K562 (cell line): ENCODE measurements at regions not wholly inside any gene's neighbourhood (a gene's known extent, or its start where the extent isn't known, plus 50 kb on each side); places are given as distances from the start of the nearest gene placed in this dataset.

Experiments used
- ATAC-seq: fragments of 200-7000 bp; cut with Tn5 transposase; 3 replicates; pipeline ENCODE4 v1.9.1; 2020; ENCODE audit warnings: moderate library complexity
- BruUV-seq: library from RNA; stranded (reverse); fragments of 400-500 nt; replicated peaks from 2 replicates; lab custom pipeline; 2021; lab: Mats Ljungman, UMichigan
- CTCF ChIA-PET: fragments of 300-600 bp; formaldehyde crosslinking; extraction: SDS; loops from one replicate; lab custom pipeline; 2021; ENCODE audit warnings: low intra/inter-chr PET ratio; lab: Yijun Ruan, JAX
- POLR2A ChIA-PET: fragments of 300-600, 350-650 bp; sonication (Branson Sonifier 250); formaldehyde crosslinking; extraction: SDS; loops from one replicate; lab custom pipeline; 2021; ENCODE audit warnings: antibody characterized with exemption, inconsistent platforms; lab: Yijun Ruan, JAX
- DNase-seq, 4 experiments: peaks; one replicate each; pipeline versions ENCODE4 v3.0.0 to v3.0.0-alpha.2; 2011 to 2018; ENCODE audit warnings: low spot score in 3 of 4, mixed read lengths in 3 of 4; ENCODE audit errors: extremely low read depth in 1 of 4
- FAIRE-seq: peaks from 2 replicates; lab custom pipeline; 2011; peaks lifted over from hg19 to GRCh38; lab: Jason Lieb, UNC
- H2AFZ ChIP-seq: 2 replicates; pipeline ENCODE4 v1.6.0; 2011; ENCODE audit warnings: low read depth, low read length, control low read depth, inconsistent platforms
- H3K27ac ChIP-seq: fragments of 200-600 bp; 3 replicates; pipeline ENCODE4 v1.8.0; 2011; ENCODE audit warnings: low read depth, mild to moderate bottlenecking, control low read depth, inconsistent platforms, low read length, moderate library complexity, mixed read lengths; ENCODE audit errors: extremely low read depth
- H3K27me3 ChIP-seq, 2 experiments: fragments of 300-600 bp in 1 of 2; 2 replicates in 1 of 2; 3 replicates in 1 of 2; pipeline versions ENCODE4 v1.6.0 to v1.8.0; 2011; ENCODE audit warnings: inconsistent platforms in 2 of 2, low read length in 2 of 2, mild to moderate bottlenecking in 1 of 2, mixed read lengths in 1 of 2, moderate library complexity in 1 of 2; ENCODE audit not compliant: control insufficient read depth in 2 of 2, insufficient read depth in 2 of 2
- H3K36me3 ChIP-seq: fragments of 300-600 bp; 3 replicates; pipeline ENCODE4 v1.8.0; 2011; ENCODE audit warnings: mild to moderate bottlenecking, low read length, inconsistent platforms; ENCODE audit not compliant: control insufficient read depth, insufficient read depth
- H3K4me1 ChIP-seq, 2 experiments: fragments of 200-600 bp in 1 of 2; replicated peaks in 1 of 2; 2 replicates in 1 of 2; 3 replicates in 1 of 2; pipeline versions ENCODE4 v1.5.1 to v1.8.0; 2011; ENCODE audit warnings: inconsistent platforms in 2 of 2, low read length in 2 of 2, mild to moderate bottlenecking in 1 of 2, mixed read lengths in 1 of 2, moderate library complexity in 1 of 2; ENCODE audit not compliant: control insufficient read depth in 2 of 2, insufficient read depth in 2 of 2
- H3K4me2 ChIP-seq: 2 replicates; pipeline ENCODE4 v1.6.1; 2011; ENCODE audit warnings: low read length, control low read depth, inconsistent platforms, mixed read lengths; ENCODE audit not compliant: insufficient read depth
- H3K4me3 ChIP-seq: fragments of 200-600 bp; sonication (generic), shearing (Covaris generic); 2 replicates; pipeline ENCODE4 v1.5.1; 2016; ENCODE audit warnings: control low read depth, inconsistent platforms
- H3K79me2 ChIP-seq: fragments of 200-600 bp; 3 replicates; pipeline ENCODE4 v1.8.0; 2011; ENCODE audit warnings: low read length, inconsistent platforms; ENCODE audit not compliant: control insufficient read depth, insufficient read depth
- H3K9ac ChIP-seq, 2 experiments: 2 replicates each; pipeline versions ENCODE4 v1.6.0 to v1.6.1; 2011; ENCODE audit warnings: low read depth in 2 of 2, low read length in 2 of 2, control low read depth in 1 of 2, inconsistent platforms in 1 of 2, mild to moderate bottlenecking in 1 of 2, mixed read lengths in 1 of 2; ENCODE audit not compliant: insufficient read depth in 1 of 2
- H3K9me1 ChIP-seq: one replicate; pipeline ENCODE4 v1.6.0; 2011; ENCODE audit warnings: inconsistent platforms, mild to moderate bottlenecking, low read length, moderate library complexity; ENCODE audit not compliant: control insufficient read depth, insufficient read depth
- H3K9me3 ChIP-seq: replicated peaks from 2 replicates; pipeline ENCODE4 v1.5.1; 2011; ENCODE audit warnings: low read depth, low read length, inconsistent platforms; ENCODE audit not compliant: control insufficient read depth, insufficient read depth
- H4K20me1 ChIP-seq: replicated peaks from 2 replicates; pipeline ENCODE4 v1.6.1; 2011; ENCODE audit warnings: low read length, inconsistent platforms, mixed read lengths; ENCODE audit not compliant: control insufficient read depth, insufficient read depth
- CC2D1A ChIP-seq: fragments of 450-650 bp; IDR thresholded peaks from 2 replicates; pipeline ENCODE4 v1.6.1; 2017; ENCODE audit warnings: mild to moderate bottlenecking
- CHD2 ChIP-seq: IDR thresholded peaks from 2 replicates; pipeline ENCODE4 v1.6.1; 2011; ENCODE audit warnings: low read depth, low read length
- HDAC8 ChIP-seq: fragments of 450-650 bp; IDR thresholded peaks from 2 replicates; pipeline ENCODE4 v1.6.1; 2016; ENCODE audit warnings: mild to moderate bottlenecking, missing genetic modification characterization, moderate library complexity, missing compliant biosample characterization
- MXI1 ChIP-seq: IDR thresholded peaks from 2 replicates; pipeline ENCODE4 v1.6.1; 2011; ENCODE audit warnings: low read depth, mild to moderate bottlenecking, improper control_type of control experiment, low read length
- NELFE ChIP-seq: IDR thresholded peaks from 2 replicates; pipeline ENCODE4 v1.6.1; 2011; ENCODE audit warnings: mild to moderate bottlenecking; ENCODE audit not compliant: insufficient read depth, insufficient read length
- OTX1 ChIP-seq: fragments of 450-650 bp; formaldehyde crosslinking; IDR thresholded peaks from 2 replicates; pipeline ENCODE4 v1.4.0; 2022; ENCODE audit warnings: mild to moderate bottlenecking
- PCBP1 ChIP-seq: fragments of 200-400 bp; formaldehyde crosslinking; IDR thresholded peaks from 2 replicates; pipeline ENCODE4 v1.6.1; 2018; ENCODE audit warnings: mild to moderate bottlenecking, low read depth, low read length; ENCODE audit not compliant: poor library complexity, severe bottlenecking
- RBM17 ChIP-seq: fragments of 200-400 bp; formaldehyde crosslinking; IDR thresholded peaks from 2 replicates; pipeline ENCODE4 v1.6.1; 2017; ENCODE audit warnings: low read depth, mild to moderate bottlenecking, low read length, borderline replicate concordance
- SIN3B ChIP-seq: fragments of 450-650 bp; IDR thresholded peaks from 2 replicates; pipeline ENCODE4 v1.6.1; 2017; ENCODE audit warnings: low read depth, mild to moderate bottlenecking, moderate library complexity
- SP2 ChIP-seq: IDR thresholded peaks from 2 replicates; pipeline ENCODE4 v1.6.1; 2011; ENCODE audit warnings: mild to moderate bottlenecking, low read depth, low read length, moderate library complexity; ENCODE audit not compliant: poor library complexity, severe bottlenecking; ENCODE audit errors: extremely low read depth
- SRF ChIP-seq, 2 experiments: fragments of 250-450, 450-650 bp in 1 of 2; sonication (Bioruptor Pico) in 1 of 2; sonication (generic) in 1 of 2; formaldehyde crosslinking; IDR thresholded peaks; 2 replicates each; pipeline versions ENCODE4 v1.5.0 to v1.5.1; 2020 to 2022; ENCODE audit warnings: mild to moderate bottlenecking in 1 of 2, missing genetic modification reagents in 1 of 2
- SRSF1 ChIP-seq: fragments of 200-400 bp; formaldehyde crosslinking; IDR thresholded peaks from 2 replicates; pipeline ENCODE4 v1.6.1; 2017; ENCODE audit warnings: mild to moderate bottlenecking, low read depth, low read length, moderate library complexity
- ZNF165 ChIP-seq: fragments of 250-450 bp; sonication (Bioruptor Pico); IDR thresholded peaks from 2 replicates; pipeline ENCODE4 v1.4.0; 2020; ENCODE audit warnings: borderline replicate concordance
- ZNF717 ChIP-seq: fragments of 250-450 bp; sonication (Bioruptor Pico); IDR thresholded peaks from 2 replicates; pipeline ENCODE4 v1.5.0; 2021
- ZNF77 ChIP-seq: fragments of 250-450 bp; sonication (Bioruptor Pico); IDR thresholded peaks from 2 replicates; pipeline ENCODE4 v1.5.0; 2020
- WGBS: fragments of 100-300 bp; shearing (Covaris generic); methylation state at CpG from one replicate; pipeline ENCODE4 v1.1.6; 2016; ENCODE audit warnings: low coverage, mixed read lengths; ENCODE audit not compliant: insufficient coverage; ENCODE audit errors: missing lambda C conversion rate; 5-methylcytosine and 5-hydroxymethylcytosine counted together
- in situ Hi-C: fragments of 300-500 bp; cut with MboI; formaldehyde crosslinking; loops from 4 replicates; pipeline ENCODE4 v1.15.0; 2018; ENCODE audit warnings: inconsistent platforms, mixed read lengths
- intact Hi-C: fragments of 100-400 bp; cut with micrococcal nuclease; formaldehyde crosslinking; loops from 2 replicates; pipeline ENCODE4 v1.14.2; 2022
- TF ChIP-seq, protein P1 (sequence below): fragments of 450-650 bp; formaldehyde crosslinking; IDR thresholded peaks from 2 replicates; pipeline ENCODE4 v1.4.0; 2022; ENCODE audit warnings: missing genetic modification characterization
- TF ChIP-seq, protein P2 (sequence below), 3 experiments: IDR thresholded peaks in 2 of 3; conservative IDR thresholded peaks in 1 of 3; 2 replicates each; pipeline ENCODE4 v1.5.1; 2011 to 2012; ENCODE audit warnings: low read length in 3 of 3, mild to moderate bottlenecking in 3 of 3, control low read depth in 2 of 3, improper control_type of control experiment in 1 of 3, inconsistent platforms in 1 of 3, low read depth in 1 of 3, mixed read lengths in 1 of 3, moderate library complexity in 1 of 3; ENCODE audit not compliant: insufficient read depth in 2 of 3
- TF ChIP-seq, protein P3 (sequence below): fragments of 450-650 bp; conservative IDR thresholded peaks from 2 replicates; pipeline ENCODE4 v1.6.1; 2016; ENCODE audit warnings: missing genetic modification characterization, low read depth, mild to moderate bottlenecking, missing compliant biosample characterization, moderate library complexity

DNA sequence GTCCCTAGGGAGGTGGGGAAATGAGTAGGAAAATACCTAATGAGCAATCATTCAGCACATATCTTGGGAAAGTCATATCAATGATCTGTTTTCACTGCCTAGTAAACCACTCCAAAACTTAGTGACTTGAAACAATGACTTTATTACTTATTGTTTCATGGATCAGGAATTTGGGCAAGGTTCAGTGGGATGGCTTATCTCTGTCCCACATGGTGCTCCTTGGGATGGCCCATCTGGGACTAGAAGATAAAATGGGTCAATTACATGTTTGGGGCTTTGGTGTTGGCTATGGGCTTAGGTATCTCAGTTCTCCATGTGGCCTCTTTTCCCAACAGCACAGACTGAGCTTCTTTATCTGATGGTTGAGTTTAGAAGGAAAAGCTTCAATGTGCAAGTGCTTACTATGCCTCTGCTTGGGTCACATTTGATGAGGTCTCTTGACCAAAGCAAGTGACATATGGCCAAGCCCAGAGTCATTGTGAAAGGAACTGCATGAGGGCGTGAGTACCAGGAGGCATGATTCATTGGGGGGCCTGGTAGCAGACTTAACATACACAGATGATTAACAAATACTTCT is 218.1 kb upstream of the TNP1 start:
- POLR2A ChIA-PET, result interaction anchor here (1.2 to 1.6 kb wide), 2 partner anchors 12 to 13 kb away, joined by 5 to 6 read pairs; no protein-coding TSS in a partner anchor
- Histone ChIP-seq H3K79me2 (no peaks in the 10 kb centered on the region), H3K27me3 (no peaks in the 10 kb centered on the region), H3K36me3 (no peaks in the 10 kb centered on the region), H3K9me1 (peaks cover 3% of the 10 kb centered on the region), H3K4me2 (0 out of 2 replicates have a peak overlapping the region, but pooled peaks have one; percentile 6), H3K27ac (peak overlapping the region; percentile 52; the same call in 1 of the 3 replicates), H3K4me1 (peaks cover 14 to 39% of the 10 kb centered on the region in 2 experiments), H3K4me3 (no peak overlapping the region), H2AFZ (no peak overlapping the region), H3K9me3 (no peaks in the 10 kb centered on the region; the same call in 1 of the 2 replicates), H3K9ac (no peak overlapping the region), H4K20me1 (no peaks in the 10 kb centered on the region)
- in situ Hi-C loops (no loop called here), intact Hi-C loops (loop anchor here (1.0 kb wide), 1 partner anchor 12 kb away; no protein-coding TSS in a partner anchor)
- peak; percentile 82 for FAIRE-seq
- ATAC-seq, result peak; percentile 76
- CTCF ChIA-PET, result no interaction called here
- 0% methylated on average over 1 of the region's 1 CpG for WGBS
- no TSS peak for BruUV-seq
- peak; percentile 23 to 79 (median 50) for DNase-seq
- TF ChIP-seq RBM17, result no peak
- TF ChIP-seq SRF (CRISPR knock-in tag; IDR thresholded peaks at IDR 0.05), result 0 out of 4 replicates have a peak, but pooled peaks of 1 of the 2 experiments have one; percentile 16
- TF ChIP-seq, protein P1, sequence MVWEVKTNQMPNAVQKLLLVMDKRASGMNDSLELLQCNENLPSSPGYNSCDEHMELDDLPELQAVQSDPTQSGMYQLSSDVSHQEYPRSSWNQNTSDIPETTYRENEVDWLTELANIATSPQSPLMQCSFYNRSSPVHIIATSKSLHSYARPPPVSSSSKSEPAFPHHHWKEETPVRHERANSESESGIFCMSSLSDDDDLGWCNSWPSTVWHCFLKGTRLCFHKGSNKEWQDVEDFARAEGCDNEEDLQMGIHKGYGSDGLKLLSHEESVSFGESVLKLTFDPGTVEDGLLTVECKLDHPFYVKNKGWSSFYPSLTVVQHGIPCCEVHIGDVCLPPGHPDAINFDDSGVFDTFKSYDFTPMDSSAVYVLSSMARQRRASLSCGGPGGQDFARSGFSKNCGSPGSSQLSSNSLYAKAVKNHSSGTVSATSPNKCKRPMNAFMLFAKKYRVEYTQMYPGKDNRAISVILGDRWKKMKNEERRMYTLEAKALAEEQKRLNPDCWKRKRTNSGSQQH (CRISPR knock-in tag), result no peak
- TF ChIP-seq, protein P2, sequence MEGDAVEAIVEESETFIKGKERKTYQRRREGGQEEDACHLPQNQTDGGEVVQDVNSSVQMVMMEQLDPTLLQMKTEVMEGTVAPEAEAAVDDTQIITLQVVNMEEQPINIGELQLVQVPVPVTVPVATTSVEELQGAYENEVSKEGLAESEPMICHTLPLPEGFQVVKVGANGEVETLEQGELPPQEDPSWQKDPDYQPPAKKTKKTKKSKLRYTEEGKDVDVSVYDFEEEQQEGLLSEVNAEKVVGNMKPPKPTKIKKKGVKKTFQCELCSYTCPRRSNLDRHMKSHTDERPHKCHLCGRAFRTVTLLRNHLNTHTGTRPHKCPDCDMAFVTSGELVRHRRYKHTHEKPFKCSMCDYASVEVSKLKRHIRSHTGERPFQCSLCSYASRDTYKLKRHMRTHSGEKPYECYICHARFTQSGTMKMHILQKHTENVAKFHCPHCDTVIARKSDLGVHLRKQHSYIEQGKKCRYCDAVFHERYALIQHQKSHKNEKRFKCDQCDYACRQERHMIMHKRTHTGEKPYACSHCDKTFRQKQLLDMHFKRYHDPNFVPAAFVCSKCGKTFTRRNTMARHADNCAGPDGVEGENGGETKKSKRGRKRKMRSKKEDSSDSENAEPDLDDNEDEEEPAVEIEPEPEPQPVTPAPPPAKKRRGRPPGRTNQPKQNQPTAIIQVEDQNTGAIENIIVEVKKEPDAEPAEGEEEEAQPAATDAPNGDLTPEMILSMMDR (IDR thresholded peaks at IDR 0.05 in 2 of 3, conservative IDR thresholded peaks at IDR 0.05 in 1 of 3; ENCODE audit: insufficient read depth in 2 of 3, low read depth in 1 of 3, low read length in 3 of 3), result no peak
- TF ChIP-seq, protein P3, sequence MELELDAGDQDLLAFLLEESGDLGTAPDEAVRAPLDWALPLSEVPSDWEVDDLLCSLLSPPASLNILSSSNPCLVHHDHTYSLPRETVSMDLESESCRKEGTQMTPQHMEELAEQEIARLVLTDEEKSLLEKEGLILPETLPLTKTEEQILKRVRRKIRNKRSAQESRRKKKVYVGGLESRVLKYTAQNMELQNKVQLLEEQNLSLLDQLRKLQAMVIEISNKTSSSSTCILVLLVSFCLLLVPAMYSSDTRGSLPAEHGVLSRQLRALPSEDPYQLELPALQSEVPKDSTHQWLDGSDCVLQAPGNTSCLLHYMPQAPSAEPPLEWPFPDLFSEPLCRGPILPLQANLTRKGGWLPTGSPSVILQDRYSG, result no peak
- TF ChIP-seq HDAC8 (tag), result no peak
- no peak for TF ChIP-seq ZNF717 (CRISPR knock-in tag)
- TF ChIP-seq CHD2, result no peak
- no peak for TF ChIP-seq SIN3B
- TF ChIP-seq NELFE, result no peak
- no peak for TF ChIP-seq MXI1
- TF ChIP-seq ZNF165 (CRISPR knock-in tag), result no peak
- no peak for TF ChIP-seq ZNF77
- no peak for TF ChIP-seq PCBP1
- no peak for TF ChIP-seq OTX1 (CRISPR knock-in tag)
- TF ChIP-seq SRSF1, result no peak
- peak; percentile 72; the same call in 1 of the 2 replicates for TF ChIP-seq CC2D1A
- TF ChIP-seq SP2, result no peak
